GM19372 (cell line): ENCODE measurements at regions not wholly inside any gene's neighbourhood (a gene's known extent, or its start where the extent isn't known, plus 50 kb on each side); places are given as distances from the start of the nearest gene placed in this dataset.
A peak's percentile ranks its signal among the peaks of the same experiment; 100 is the strongest.
"Not testable (repeated sequence)": the region's sequence is repeated elsewhere in the genome, so short reads cannot be mapped to it uniquely, and the experiment has no call there.

Source experiments
- ATAC-seq: cut with Tn5 transposase; IDR thresholded peaks from one replicate; pipeline ENCODE4 v1.9.1; 2021; ENCODE audit warnings: mild to moderate bottlenecking, low read depth, moderate library complexity; ENCODE audit not compliant: unreplicated experiment

GRCh38 chr1:58966103-58966916 is 182.5 kb upstream of the JUN start:
- ATAC-seq = no peak

DNA sequence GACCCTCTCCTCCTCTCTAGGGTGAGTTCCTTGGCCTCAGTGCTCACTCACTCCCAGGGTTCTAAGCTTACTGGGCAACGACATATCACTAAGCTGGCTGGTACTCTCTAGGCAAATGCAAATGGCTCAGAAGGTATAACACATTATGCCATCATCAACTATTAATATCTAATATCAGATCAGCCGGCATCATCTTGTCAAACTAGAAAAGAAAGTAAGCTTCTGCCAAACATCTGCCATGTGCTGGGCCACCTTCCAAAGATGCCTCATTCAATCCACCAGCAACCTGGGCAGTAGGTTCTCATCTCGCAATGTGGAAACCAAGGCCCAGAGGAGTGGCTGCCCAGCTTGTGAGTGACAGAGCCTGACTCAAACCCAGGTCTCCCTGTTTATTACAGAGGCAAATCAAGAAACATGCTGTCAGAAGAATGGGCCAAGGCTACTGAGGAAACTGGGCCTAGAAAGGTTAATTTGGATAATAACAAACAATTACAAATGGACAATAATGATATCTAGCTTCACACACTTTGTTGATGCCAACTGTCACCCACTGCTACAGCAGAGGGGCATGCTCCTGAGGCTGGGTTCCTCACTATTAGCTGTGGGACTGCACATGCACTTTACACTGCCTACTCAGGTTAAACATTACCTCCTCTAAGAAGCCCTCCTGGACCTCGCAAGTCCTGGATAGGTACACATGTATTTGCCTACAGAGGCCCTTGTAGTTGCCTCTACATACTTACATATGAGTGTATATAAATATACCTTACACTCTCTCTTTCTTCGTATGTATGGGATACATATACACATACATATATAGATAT is 183.3 kb upstream of the JUN start:
- no peak for ATAC-seq

DNA sequence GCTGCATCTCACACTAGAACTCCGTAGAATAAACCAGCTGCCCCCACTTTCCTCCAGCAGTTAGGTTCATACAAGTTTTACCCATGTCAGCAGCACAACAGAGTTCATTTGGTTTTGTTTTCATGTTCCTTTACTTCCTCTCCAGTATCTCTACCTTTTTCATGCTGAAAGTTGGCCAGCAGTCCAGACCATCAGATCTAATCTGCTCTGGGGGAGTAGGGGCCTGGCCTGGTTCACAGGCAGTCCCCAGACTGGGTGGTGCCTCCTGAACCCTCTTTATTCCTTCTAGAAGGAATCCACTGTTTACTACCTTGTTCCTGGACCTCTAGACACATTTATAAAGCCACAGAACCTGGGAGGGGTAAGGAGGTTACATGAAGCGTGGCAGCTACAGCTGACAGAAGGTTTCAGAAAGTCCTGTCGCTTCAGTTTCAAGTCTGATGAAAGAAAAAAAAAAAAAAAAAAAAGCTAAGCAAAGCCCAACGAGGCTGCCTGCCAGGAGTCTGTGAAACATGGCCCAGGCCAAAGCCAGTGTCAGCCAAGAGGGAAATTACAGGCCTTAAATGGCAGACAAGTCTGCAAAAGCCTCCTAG is 184.6 kb upstream of the JUN start:
- peak; percentile 85 for ATAC-seq

DNA sequence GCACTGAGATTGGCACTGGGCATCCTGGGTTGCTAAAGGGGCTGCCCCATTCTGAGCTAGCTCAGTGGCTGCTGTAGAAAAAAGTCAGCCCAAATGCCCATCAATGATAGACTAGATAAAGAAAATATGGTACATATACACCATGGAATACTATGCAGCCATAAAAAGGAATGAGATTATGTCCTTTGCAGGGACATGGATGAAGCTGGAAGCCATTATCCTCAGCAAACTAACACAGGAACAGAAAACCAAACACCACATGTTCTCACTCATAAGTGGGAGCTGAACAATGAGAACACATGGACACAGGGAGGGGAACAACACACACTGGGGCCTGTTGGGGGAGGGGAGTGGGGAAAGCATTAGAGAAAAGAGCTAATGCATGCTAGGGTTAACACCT is 185.3 kb upstream of the JUN start:
- not testable (repeated sequence) for ATAC-seq

DNA sequence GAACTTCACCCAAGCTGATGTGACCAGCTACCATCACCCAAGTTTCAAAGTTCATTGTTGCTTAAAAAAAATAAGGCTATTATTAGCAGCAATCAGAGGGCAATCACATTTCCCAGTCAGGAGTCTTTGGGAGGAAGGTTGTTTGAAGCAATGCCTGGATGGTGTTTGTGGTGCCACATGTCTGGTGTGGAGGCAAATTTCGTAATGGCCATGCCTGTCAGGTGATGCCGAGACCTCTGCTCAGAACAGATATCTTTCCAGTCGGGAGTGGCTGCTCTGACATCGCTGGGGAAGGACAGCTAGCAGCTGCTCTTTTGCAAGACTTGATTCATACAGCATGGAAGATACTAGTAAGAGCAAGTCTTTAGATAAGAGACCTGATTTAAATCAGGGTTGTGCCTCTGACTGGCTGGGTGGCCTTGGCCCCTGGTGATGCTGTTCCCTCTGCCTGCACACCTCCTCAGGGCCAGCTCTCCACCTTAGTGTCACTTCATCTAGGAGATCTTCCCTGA is 187.8 kb upstream of the JUN start:
- no peak for ATAC-seq

GRCh38 chr1:58975888-58976287 is 192.0 kb upstream of the JUN start:
- ATAC-seq = no peak

- no peak for ATAC-seq
These were observed 192.4 kb upstream of the JUN start for GRCh38 chr1:58976294-58976693.

GRCh38 chr1:58977598-58977997 is 193.8 kb upstream of the JUN start:
- no peak for ATAC-seq

DNA sequence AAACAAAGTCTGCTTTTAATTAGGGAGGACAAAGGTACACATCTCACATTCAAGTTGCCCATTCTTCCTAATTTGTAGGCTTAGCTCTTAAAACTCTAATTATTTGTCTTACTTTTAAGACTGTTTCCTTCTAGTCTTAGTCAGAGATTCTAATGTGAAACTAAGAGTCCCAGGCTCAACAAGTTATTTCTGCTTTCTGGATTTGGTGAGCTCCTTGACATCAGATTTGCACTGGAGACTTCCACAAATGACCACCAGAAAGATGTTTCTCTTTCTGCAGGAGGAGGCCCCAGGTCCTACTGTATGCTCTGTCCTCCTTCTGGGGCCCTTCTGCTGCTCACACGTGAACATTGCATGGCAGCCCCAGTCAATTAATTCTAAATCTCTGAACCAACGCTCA is 194.2 kb upstream of the JUN start:
- no peak for ATAC-seq

DNA sequence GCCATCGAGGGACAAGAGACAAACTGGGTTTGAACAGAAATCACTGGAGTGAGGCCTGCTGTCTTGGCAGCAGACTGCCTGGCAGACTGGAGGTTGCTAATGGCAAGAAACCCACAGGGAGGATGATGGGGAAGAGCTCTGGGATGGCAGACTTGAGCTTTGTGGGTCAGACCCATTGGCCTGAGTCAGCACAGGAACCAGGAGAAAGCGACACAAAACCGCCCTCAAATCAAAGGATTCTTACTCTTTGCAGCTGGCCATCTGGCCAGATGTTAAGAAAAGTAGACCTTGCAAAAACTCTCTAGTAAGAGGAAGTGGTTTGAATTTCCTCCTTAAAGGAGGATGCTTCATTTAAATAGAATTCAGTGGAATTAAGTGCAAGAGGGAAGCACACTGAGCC is 195.2 kb upstream of the JUN start:
- no peak for ATAC-seq

DNA sequence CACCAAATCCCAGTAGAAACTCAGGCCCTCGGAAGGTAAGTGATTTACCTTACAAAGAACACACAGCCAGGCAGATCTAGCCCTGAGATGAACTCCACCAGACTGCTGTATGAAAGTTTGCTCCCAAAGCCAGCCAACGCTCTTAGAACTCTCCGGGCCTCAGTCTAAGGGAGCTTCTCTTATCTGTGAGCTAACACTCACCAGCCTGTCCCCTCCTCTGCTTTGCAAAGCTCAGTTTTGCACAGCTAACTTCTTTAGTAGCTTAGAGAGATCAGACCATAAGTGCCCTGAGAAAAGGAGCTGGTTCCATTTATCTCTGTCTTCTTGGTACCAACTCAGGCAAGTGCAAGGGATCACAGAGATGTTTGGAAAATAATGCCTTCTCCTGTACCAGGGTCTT is 195.8 kb upstream of the JUN start:
- ATAC-seq = no peak

GRCh38 chr1:58981392-58981791 is 197.5 kb upstream of the JUN start:
- ATAC-seq = no peak

GRCh38 chr1:58982259-58982998 is 198.6 kb upstream of the JUN start:
- no peak for ATAC-seq

DNA sequence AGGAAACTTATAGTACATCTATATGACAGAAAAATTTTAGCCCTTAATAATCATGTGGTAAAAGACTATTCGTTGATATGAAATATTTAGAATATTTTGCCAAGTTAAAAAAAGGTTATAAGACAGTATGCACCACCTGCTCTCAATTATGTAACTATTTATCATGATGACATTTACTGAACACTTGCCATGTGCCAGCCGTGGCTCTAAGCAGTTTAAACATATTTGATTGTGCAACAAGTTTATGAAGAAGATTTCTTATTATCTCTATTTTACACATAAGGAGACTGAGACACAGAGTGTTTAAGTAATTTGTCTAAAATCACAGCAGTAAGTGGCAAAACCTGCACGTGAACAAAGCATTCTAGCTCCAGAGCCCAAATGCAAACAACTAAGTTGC is 199.3 kb upstream of the JUN start:
- ATAC-seq = no peak

DNA sequence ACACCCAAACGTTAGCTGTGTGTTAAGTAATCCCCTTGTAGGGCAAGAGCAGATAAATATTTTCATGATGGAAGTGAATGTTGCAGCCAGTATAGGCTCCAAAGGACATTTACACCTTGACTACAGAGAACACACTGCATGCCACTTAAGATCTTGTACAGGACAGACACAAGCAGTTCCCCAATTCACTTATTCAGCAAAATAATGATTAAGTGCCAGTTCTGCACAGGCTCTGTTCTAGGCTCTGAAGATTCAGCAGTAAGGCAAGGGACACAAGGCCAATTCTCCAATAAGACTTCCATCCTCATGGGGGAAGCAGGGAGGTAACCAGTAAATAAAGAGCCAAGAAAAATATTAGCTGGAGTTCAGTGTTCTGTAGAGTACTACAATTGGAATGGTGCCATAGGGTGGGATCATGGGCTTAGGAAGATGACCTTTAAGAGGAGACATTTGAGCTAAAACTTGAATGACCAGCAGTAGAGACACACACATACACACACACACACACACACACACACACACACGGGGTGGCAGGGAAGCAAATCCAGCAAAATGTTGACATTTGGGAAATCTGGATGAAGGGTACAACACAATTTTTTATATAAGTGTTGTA is 199.9 kb upstream of the JUN start:
- no peak for ATAC-seq

DNA sequence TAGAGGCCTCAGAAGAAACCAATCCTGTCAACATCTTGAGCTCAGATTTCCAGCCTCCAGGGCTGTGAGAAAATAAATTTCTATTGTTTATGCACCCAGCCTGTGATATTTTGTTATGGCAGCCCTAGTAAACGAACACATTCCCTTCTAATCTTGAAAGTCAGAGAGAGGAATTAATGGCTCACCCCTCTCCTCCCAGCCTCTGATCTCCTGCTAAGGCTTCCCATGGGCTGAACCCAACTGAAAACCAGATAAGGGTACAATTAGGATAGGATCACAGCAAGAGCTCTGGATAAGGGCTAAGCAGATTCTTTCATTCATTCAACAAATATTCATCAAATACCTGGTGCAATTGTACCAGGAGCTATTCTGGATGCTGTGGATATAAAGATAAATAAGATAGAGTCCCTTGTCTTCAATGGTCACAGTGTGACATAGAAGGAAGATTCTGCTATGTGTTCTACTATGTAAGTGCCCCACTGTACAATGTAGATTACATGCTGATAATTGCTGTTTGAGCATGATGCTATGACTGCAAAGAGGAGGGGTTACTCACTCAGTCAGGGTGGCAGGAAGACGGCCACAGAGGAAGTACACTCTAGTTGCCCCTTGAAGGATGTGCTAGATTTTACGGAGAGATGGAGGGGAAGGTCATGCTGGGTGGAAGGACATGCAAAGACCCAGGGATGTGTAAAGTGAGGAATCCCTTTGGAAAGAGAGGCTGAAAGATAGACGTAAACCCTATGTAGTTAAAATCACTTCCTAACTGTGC is 203.3 kb upstream of the JUN start:
- no peak for ATAC-seq

DNA sequence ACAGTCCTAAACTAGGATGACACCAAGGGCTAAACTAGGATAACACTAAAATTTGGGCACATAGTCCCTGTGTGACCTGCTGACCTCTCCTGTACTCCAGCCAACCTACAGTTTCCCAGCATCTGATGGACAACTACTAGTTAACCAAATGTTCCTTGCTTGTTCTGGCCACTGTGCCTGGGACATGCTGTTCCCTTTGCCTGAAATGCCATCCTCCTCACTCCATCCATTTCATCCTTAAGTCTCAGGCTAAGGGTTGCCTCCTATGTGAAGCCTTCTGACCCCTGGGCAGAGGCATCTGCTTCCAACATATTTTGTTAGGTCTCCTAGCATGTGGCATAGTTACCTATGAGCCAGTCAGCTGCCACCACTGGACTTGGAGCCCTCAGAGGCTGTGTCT is 204.9 kb upstream of the JUN start:
- no peak for ATAC-seq

GRCh38 chr1:58989845-58990244 is 206.0 kb upstream of the JUN start:
- ATAC-seq = no peak

- ATAC-seq = no peak
These were observed 207.5 kb upstream of the JUN start for GRCh38 chr1:58991305-58991704.
